ENCODE measurements at regions not wholly inside any gene's neighbourhood (a gene's known extent, or its start where the extent isn't known, plus 50 kb on each side); places are given as distances from the start of the nearest gene placed in this dataset.
"Not testable (repeated sequence)": the region's sequence is repeated elsewhere in the genome, so short reads cannot be mapped to it uniquely, and the experiment has no call there.

- DNase-seq (ENCODE audit: extremely low read depth in 1 of 11, low read depth in 9 of 11, low spot score in 4 of 11), result no peak
Measured at GRCh38 chr2:228409493-228409892, 228.0 kb upstream of the SPHKAP start.

DNA sequence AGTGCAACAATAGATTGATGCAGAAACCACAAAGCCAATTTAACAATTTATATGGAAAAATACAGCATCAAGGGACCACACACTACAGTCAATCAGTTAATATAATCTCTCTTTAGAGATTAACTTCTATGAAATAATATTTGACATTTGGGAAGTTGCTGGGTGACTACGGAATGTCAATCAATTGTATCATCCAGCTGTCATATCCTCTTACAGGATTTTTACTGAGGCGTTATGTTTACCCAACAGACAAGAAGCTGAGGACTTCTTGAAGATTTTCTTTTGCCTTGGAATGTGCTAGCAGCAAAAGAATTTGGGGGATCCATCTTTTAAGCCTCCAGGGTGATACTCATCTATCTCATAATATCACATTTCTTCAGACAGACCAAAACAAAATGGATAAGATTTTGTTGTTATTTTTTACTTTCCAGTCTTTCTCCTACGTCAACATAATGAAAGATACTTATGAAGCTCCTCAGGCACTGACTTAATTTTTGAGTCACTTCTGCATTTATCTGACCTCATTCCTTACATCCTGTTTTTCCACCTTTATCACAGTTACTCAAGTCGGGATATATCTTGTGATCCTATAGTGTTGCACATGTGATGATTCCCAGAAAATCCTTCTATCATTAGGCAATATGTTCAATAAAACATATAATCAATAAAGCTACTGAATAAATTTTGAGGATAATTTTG lies 227.2 kb upstream of the SPHKAP start:
- DNase-seq (ENCODE audit: extremely low read depth in 1 of 11, low read depth in 9 of 11, low spot score in 4 of 11), result no peak

DNA sequence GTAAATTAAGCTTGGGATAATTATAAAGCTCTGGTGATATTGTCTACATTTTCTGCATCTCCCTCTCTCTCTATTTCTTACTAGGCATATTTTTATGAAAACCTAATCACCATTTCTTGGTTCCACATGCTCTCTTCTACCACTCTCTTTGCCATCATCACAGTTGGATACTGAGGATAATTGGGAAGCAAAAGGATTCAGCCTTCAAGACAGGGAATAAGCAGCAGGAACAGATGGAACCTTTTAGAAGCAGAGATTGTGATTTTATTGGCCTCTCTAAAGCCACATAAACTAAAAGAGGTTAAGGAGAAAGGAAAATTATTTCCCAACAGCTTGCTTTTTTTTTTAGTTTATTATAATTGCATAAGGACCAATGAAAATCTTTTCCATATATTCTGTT lies 226.3 kb upstream of the SPHKAP start:
- DNase-seq (ENCODE audit: extremely low read depth in 1 of 11, low read depth in 9 of 11, low spot score in 4 of 11), result no peak

GRCh38 chr2:228401065-228401912 lies 219.8 kb upstream of the SPHKAP start:
- no peak for DNase-seq (ENCODE audit: extremely low read depth in 1 of 11, low read depth in 9 of 11, low spot score in 4 of 11)

GRCh38 chr2:228387776-228388175 lies 206.3 kb upstream of the SPHKAP start:
- DNase-seq (ENCODE audit: extremely low read depth in 1 of 11, low read depth in 9 of 11, low spot score in 4 of 11), result no peak

DNA sequence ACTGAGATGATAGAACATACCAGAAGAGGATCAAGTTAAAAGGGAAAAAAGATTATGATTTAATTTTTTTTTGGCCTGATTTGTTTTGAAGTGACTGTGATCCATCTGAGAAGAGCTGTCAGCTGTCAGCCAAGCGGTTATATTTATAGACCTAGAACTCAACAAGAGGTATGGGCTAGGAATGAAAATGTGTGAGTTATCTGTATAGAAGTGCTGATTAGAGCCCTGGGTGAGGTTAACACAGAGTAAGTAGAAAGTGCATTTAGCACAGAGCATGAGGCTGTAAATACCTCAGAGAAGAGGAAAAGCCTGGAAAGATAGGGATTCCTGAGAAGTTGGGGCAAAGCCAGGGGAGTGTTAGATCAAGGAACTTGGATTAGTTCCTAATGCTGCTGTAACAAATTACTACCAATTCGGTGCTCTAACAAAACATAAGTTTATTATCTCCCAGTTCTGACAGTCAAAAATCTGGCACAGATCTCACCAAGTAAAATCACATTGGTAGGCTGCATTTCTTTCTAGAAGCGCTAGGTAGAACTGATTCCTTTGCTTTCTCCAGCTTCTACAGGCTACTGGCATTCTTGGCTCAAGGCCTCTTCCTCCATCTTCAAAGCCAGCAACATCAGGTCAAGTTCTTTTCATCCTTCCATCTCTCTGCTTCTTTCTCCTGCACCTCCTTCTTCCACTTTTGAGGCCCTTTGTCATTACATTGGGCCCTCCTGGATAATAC lies 197.4 kb upstream of the SPHKAP start:
- no peak for DNase-seq (ENCODE audit: extremely low read depth in 1 of 11, low read depth in 9 of 11, low spot score in 4 of 11)

GRCh38 chr2:228378233-228378632 lies 196.7 kb upstream of the SPHKAP start:
- no peak for DNase-seq (ENCODE audit: extremely low read depth in 1 of 11, low read depth in 9 of 11, low spot score in 4 of 11)

DNA sequence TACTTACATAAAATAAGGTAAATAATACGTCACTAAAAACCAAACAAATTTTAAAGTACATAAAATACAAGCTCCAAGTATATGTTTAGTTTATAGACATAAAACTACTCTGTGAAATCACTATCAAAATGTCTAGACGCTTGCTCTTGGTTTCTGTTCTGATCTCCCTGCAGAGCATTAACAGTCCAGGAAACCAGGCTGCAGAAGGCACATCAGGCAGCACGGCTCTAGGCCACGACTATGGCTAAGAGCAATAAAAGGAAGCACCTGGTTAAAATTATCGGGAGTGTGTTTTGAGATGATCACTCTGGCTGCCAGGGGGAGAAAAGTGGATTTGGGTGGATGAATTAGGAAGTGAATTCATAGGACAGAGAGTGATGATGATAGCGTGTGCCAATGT lies 196.0 kb upstream of the SPHKAP start:
- DNase-seq (ENCODE audit: extremely low read depth in 1 of 11, low read depth in 9 of 11, low spot score in 4 of 11), result no peak

DNA sequence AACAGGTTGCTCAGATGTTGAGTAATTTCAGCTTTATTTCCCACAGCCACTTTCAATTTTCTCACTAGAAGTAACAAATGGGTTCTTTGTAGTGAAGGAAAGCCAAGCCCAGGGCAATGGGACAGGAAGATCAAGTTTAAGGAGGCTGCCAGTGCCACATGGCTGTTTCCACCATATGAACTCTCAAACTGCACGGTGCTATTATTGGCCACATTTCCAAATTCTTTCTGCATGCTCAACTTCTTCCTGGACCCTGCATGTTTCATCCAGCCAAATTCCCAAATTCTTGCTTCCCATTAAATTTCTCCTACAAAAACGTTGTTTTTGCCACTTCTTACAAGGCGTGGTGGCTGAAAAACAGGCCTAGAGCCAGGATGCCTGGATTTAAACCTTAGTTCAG lies 193.3 kb upstream of the SPHKAP start:
- no peak for DNase-seq (ENCODE audit: extremely low read depth in 1 of 11, low read depth in 9 of 11, low spot score in 4 of 11)

- no peak for DNase-seq (ENCODE audit: extremely low read depth in 1 of 11, low read depth in 9 of 11, low spot score in 4 of 11)
Measured at GRCh38 chr2:228373191-228373590, 191.7 kb upstream of the SPHKAP start.

GRCh38 chr2:228372212-228372611 lies 190.7 kb upstream of the SPHKAP start:
- no peak for DNase-seq (ENCODE audit: extremely low read depth in 1 of 11, low read depth in 9 of 11, low spot score in 4 of 11)

DNA sequence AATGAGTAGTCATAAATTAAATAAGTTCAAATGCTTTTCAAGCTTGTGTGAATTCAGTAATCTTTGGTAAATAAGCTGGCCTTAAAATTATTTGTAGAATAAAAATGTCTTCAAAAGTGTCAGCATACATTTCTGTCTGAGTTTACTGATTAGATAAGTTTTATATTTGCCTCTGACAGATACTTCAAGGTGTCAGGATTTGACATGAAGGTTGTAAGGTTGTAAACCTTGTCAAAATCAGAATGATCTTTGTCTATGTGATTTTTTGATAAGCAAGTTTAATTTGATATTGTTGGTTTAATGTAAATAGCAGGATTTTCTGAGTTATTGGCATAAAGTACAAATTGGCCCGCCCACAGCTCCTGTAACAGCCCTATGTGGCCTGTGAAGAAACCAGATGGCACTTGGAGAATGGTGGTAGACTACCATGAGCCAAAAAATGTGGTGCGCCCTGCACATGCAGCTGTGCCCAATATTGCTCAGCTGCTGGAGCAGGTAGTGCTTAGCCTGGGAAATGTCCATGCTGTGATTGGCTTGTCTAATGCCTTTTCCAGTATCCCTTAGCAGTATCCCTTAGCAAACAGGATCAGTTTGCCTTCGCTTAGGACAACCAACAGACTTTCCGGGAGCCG lies 188.0 kb upstream of the SPHKAP start:
- no peak for DNase-seq (ENCODE audit: extremely low read depth in 1 of 11, low read depth in 9 of 11, low spot score in 4 of 11)

GRCh38 chr2:228367356-228367755 lies 185.9 kb upstream of the SPHKAP start:
- DNase-seq (ENCODE audit: extremely low read depth in 1 of 11, low read depth in 9 of 11, low spot score in 4 of 11), result no peak

DNA sequence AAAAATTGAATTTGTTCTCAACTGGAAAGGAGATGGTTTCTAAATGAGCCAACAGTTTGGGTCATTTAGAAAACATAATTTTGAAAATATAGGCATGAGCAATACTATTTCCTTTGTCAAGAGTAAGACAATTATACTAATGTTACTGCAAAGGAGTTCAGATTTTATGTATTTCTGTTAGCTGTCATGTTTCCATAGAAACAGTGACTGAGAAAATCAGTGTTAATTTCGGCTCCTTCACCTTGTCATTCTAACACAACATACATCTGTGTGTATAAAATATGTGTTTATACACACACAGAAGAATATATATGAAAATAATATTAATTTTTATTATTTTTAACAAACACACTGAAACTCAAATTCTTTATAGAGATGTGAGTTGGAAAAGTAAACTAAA lies 178.0 kb upstream of the SPHKAP start:
- DNase-seq (ENCODE audit: extremely low read depth in 1 of 11, low read depth in 9 of 11, low spot score in 4 of 11), result no peak

GRCh38 chr2:228355897-228356296 lies 174.4 kb upstream of the SPHKAP start:
- no peak for DNase-seq (ENCODE audit: extremely low read depth in 1 of 11, low read depth in 9 of 11, low spot score in 4 of 11)

DNA sequence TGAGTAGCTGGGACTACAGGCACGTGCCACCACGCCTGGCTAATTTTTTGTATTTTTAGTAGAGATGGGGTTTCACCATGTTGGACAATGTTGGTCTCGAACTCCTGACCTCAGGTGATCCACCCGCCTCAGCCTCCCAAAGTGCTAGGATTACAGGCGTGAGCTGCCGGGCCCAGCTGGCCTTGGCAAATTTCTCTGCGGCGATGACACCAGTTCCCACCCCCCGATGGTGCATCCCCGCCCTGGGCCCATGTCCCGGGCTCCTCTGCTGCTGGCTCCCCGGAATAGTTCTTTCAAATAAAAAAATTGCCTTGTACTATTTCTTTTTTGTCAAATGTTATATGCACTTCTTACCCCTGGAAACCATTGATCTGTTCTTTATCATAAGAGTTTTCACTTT lies 171.5 kb upstream of the SPHKAP start:
- not testable (repeated sequence) for DNase-seq (ENCODE audit: extremely low read depth in 1 of 11, low read depth in 9 of 11, low spot score in 4 of 11)

DNA sequence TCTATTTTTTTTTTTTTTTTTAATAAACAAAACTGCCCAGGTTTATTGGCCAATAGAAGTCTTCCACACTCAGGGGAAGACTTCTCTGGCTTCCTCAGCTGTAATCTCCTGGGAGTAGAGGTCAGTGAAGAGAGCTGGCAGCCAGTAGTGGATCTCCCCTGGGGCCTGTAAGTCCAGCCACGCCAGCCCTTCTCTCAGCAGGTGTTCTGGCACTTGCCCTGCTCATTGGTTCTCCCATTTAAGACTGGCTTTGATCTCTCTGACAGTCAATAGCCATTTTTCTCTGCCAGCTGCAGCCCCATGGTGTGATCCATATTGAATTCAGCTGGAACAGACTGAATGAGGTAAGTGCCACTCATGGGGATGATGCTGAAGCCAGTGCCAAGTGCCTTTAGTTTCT lies 170.6 kb upstream of the SPHKAP start:
- no peak for DNase-seq (ENCODE audit: extremely low read depth in 1 of 11, low read depth in 9 of 11, low spot score in 4 of 11)

DNA sequence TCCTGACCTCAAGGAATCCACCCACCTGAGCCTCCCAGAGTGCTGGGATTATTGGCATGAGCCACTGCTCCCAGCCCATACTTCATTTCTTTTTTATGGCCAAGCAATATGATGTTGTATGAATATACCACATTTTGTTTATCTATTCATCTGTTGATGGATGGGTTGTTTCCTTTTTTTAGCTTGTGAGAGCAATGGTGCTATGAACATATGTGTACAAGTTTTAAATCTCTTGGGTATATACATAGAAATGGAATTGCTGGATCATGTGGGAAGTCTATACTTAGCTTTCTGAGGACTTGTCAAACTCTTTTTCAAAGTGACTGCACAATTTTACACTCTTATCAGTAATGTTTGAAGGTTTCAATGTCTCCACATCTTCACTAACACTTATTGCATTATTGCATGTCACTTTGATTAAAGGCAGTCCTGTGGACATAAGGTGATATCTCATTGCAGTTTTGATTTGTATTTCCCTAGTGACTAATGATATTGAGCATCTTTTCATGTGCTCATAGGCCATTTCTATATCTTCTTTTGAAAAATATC lies 167.1 kb upstream of the SPHKAP start:
- no peak for DNase-seq (ENCODE audit: extremely low read depth in 1 of 11, low read depth in 9 of 11, low spot score in 4 of 11)

DNA sequence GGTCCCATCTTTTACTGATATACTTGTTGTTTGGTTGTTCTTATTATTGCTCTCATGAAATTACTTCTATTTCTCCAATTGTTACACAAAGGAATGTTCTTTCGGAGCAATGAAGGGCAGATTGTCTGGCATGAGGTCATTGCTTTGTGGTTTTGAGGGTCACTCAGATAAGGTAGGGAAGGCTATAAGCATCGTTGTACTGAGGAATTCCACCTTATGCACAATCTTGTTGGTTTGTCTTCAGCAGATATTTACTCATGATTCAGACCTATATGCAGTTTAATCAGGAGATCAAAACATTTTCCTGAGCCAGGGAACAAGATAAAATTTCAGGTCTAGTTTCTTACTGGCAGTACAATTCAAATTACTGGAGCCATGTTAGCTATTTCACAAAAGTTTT lies 163.0 kb upstream of the SPHKAP start:
- no peak for DNase-seq (ENCODE audit: extremely low read depth in 1 of 11, low read depth in 9 of 11, low spot score in 4 of 11)

Data from renal cortex interstitium (tissue), 11 donors.